Fibroblast of skin of left biceps (primary cell): ENCODE measurements at regions not wholly inside any gene's neighbourhood (a gene's known extent, or its start where the extent isn't known, plus 50 kb on each side); places are given as distances from the start of the nearest gene placed in this dataset.
"Not testable (repeated sequence)": the region's sequence is repeated elsewhere in the genome, so short reads cannot be mapped to it uniquely, and the experiment has no call there.

ENCODE experiments used
- DNase-seq, 2 experiments: peaks; one replicate each; pipeline ENCODE4 v3.0.0-alpha.2; 2013; ENCODE audit warnings: low read depth in 2 of 2

- DNase-seq: no peak
Observed at GRCh38 chr7:10284001-10284400, 689.7 kb upstream of the PHF14 start.

- no peak for DNase-seq
Observed at GRCh38 chr7:10299384-10299783, 674.3 kb upstream of the PHF14 start.

- DNase-seq: no peak
Observed at GRCh38 chr7:10300577-10300976, 673.1 kb upstream of the PHF14 start.

GRCh38 chr7:10308276-10308675 lies 665.4 kb upstream of the PHF14 start:
- DNase-seq: no peak

- no peak for DNase-seq
Observed at GRCh38 chr7:10312942-10313341, 660.7 kb upstream of the PHF14 start.

GRCh38 chr7:10315881-10316280 lies 657.8 kb upstream of the PHF14 start:
- DNase-seq: no peak

- DNase-seq: no peak
Observed at GRCh38 chr7:10316488-10316887, 657.2 kb upstream of the PHF14 start.

GRCh38 chr7:10325395-10325794 lies 648.3 kb upstream of the PHF14 start:
- no peak for DNase-seq

GRCh38 chr7:10343108-10343507 lies 630.6 kb upstream of the PHF14 start:
- no peak for DNase-seq

- DNase-seq: no peak
Observed at GRCh38 chr7:10346032-10346431, 627.6 kb upstream of the PHF14 start.

- DNase-seq: no peak
Observed at GRCh38 chr7:10355816-10356215, 617.9 kb upstream of the PHF14 start.

- no peak for DNase-seq
Observed at GRCh38 chr7:10360050-10360449, 613.6 kb upstream of the PHF14 start.

GRCh38 chr7:10401793-10402192 lies 571.9 kb upstream of the PHF14 start:
- DNase-seq: no peak

- DNase-seq: no peak
Observed at GRCh38 chr7:10412422-10413019, 561.2 kb upstream of the PHF14 start.

- DNase-seq: no peak
Observed at GRCh38 chr7:10418985-10419384, 554.7 kb upstream of the PHF14 start.

- no peak for DNase-seq
Observed at GRCh38 chr7:10429031-10429430, 544.6 kb upstream of the PHF14 start.

GRCh38 chr7:10429511-10429910 lies 544.2 kb upstream of the PHF14 start:
- no peak for DNase-seq

- no peak for DNase-seq
Observed at GRCh38 chr7:10436302-10436701, 537.4 kb upstream of the PHF14 start.

GRCh38 chr7:10439027-10439426 lies 534.6 kb upstream of the PHF14 start:
- no peak for DNase-seq

- no peak for DNase-seq
Observed at GRCh38 chr7:10455936-10456335, 517.7 kb upstream of the PHF14 start.

GRCh38 chr7:10460474-10460873 lies 513.2 kb upstream of the PHF14 start:
- no peak for DNase-seq

- DNase-seq: no peak
Observed at GRCh38 chr7:10463701-10464100, 510.0 kb upstream of the PHF14 start.

- not testable (repeated sequence) for DNase-seq
Observed at GRCh38 chr7:10465536-10465935, 508.1 kb upstream of the PHF14 start.

- DNase-seq: no peak
Observed at GRCh38 chr7:10468908-10469307, 504.8 kb upstream of the PHF14 start.
